HG03432 (cell line): ENCODE measurements at regions not wholly inside any gene's neighbourhood (a gene's known extent, or its start where the extent isn't known, plus 50 kb on each side); places are given as distances from the start of the nearest gene placed in this dataset.
"Not testable (repeated sequence)": the region's sequence is repeated elsewhere in the genome, so short reads cannot be mapped to it uniquely, and the experiment has no call there.

Experiments used
- ATAC-seq: cut with Tn5 transposase; IDR thresholded peaks from one replicate; pipeline ENCODE4 v1.9.1; 2021; ENCODE audit warnings: mild to moderate bottlenecking, moderate library complexity; ENCODE audit not compliant: unreplicated experiment

- ATAC-seq: peak; percentile 54
Measured at GRCh38 chr1:91099746-91100621, 78.1 kb upstream of the ZNF644 start.

DNA sequence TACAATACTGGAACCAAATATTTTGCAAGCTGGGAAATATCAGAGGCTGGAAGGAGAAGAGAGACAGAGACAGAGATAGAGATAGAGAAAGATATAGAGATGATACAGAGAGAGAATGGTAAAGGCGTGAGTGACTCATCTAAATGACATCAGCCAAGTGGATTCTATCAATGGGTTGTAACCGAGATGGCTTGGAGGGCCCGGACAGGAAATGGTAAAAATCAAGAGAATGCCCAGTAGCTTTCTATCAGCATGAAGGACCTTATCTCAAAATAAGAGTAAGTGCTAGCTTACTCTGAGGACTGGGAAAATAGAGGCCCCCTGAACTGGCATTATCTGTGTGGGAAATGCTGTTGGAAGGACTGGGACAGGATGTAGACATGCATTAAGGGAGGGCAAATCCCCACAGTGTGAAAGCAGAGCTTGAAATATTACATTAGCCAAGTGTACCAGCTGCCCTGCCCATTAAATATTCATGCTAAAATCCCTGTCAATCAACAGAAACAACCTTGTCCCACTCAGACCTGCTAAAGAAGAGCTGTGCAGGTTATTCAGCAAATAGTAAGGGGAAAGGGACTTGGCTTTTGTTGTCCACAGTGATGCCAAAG lies 76.6 kb upstream of the ZNF644 start:
- ATAC-seq: no peak

- not testable (repeated sequence) for ATAC-seq
Measured at GRCh38 chr1:91095321-91095720, 73.5 kb upstream of the ZNF644 start.

DNA sequence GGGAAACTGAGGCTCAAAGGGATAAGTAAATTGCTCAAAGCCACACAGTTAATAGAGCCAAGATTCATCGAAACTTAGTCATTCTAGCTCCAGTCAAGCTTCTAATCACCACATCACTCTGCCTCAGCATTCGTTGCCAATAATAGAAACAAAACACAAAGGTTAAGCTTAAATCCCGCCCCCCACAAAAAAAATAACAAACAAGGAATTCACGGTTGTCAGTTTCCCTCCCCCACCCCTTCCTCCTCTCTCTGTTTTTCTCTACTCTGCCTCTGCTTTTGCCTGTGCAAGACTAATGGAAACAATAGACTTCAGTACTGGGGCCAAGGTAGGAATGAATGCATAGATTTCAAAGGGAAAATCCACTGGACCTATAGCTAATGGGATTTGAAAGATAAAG lies 70.7 kb upstream of the ZNF644 start:
- no peak for ATAC-seq

GRCh38 chr1:91091812-91092211 lies 70.0 kb upstream of the ZNF644 start:
- no peak for ATAC-seq

- no peak for ATAC-seq
Measured at GRCh38 chr1:91080650-91081049, 58.8 kb upstream of the ZNF644 start.

DNA sequence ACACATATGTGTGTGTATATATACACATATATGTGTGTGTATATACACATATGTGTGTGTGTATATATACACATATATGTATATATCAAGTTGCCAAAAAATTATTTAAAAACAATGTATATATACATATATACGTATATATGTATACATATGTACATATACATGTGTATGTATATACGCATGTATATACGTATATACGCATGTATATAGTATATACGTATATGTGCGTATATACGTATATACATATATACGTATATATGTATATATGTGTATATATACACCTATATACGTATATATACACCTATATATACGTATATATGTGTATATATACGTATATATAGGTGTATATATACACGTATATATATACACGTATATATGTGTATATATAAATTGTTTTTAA lies 57.0 kb upstream of the ZNF644 start:
- no peak for ATAC-seq

DNA sequence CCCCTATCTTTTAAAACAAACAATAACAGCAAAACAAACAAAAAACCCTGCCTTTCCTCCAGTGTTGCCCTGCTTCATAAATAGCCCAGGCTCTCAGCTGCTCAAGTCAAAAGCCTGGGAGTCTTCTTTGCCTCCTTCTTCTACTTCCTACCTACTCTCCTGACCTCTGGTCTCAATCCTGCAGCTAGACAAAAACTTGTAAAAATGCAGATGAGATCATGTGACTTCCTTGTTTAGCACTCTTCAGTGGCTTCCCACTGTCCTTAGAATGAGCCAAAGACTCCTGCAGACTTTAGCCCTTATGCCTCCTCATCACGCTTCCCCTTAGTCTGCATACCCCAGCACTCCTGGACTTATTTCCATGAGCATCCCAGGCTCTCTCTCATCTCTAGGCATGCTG lies 55.0 kb upstream of the ZNF644 start:
- ATAC-seq: no peak

DNA sequence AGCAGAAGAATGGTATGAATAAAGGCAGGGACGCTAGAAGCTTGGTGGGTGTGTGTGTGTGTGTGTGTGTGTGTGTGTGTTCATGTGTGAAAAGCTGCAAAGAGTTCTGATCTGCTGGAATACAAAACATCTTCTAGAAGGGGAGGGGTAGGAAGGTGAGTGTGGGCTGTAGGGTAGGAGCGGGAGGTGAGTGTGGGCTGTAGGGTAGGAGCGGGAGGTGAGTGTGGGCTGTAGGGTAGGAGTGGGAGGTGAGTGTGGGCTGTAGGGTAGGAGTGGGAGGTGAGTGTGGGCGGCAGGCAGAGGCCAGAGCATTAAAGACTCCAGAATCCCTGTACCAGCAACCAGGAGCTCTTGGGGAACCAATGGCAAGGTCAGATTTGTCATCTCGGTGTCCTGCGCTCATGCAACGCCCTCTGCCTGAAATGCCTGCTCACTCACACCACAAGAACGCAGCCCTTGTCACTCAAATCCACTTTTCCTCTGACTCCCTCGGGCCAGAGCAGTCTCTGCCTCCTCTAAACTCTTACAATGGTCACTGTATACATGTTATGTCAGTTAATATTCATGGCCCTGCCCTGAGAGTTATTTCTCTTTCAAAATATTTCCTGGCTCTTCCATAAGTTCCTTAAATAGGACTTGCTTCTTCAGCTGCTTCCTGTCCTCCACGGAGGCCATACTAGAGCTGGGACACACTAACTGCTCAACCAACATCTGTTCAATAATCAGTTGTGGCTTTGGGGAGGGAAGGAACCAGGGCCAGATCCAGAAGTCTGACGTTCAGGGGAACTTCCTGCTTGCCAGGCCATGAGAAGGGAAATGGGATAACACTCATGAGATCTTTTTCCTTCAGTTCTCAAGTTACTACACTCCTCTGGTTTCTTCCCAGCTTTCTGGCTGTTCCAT lies 53.6 kb upstream of the ZNF644 start:
- ATAC-seq: no peak

- no peak for ATAC-seq
Measured at GRCh38 chr1:91073299-91073698, 51.5 kb upstream of the ZNF644 start.

DNA sequence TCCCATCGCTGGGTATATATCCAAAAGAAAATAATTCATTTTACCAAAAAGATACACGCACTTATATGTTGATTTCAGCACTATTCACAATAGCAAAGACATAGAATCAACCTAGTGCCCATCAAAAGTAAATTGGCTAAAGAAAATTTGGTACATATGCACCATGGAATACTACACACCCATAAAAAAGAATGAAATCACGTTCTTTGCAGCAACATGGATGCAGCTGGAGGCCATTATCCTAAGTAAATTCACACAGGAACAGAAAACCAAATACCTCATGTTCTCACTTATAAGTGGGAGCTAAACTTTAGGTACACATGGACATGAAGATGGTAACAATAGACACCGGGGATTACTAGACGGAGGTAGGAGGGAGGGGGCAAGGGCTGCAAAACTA lies 50.0 kb upstream of the ZNF644 start:
- no peak for ATAC-seq
